ENCODE measurements at regions not wholly inside any gene's neighbourhood (a gene's known extent, or its start where the extent isn't known, plus 50 kb on each side); places are given as distances from the start of the nearest gene placed in this dataset.
"Not testable (repeated sequence)": the region's sequence is repeated elsewhere in the genome, so short reads cannot be mapped to it uniquely, and the experiment has no call there.

- Histone ChIP-seq H3K4me1 (replicated peaks) (no peaks in the 10 kb centered on the region), H3K4me3 (no peak overlapping the region), H3K36me3 (no peaks in the 10 kb centered on the region), H3K27me3 (replicated peaks; ENCODE audit: insufficient read depth) (no peaks in the 10 kb centered on the region), H3K9me3 (no peaks in the 10 kb centered on the region), H3K27ac (no peak overlapping the region)
- intact Hi-C loops (cut with DNase I): no loop called here
- TF ChIP-seq CTCF (IDR thresholded peaks at IDR 0.05) (no peak), POLR2AphosphoS5 (IDR thresholded peaks at IDR 0.05) (no peak)
- WGBS: 65% methylated on average over 11 of the region's 11 CpGs
- DNase-seq (ENCODE audit: low spot score): no peak
These were observed 1133.2 kb upstream of the TMEM132C start for GRCh38 chr12:127133675-127134335.

GRCh38 chr12:127140864-127141484, 1126.0 kb upstream of the TMEM132C start:
- H3K36me3 ChIP-seq; DNase-seq (ENCODE audit: low spot score); H3K4me3 ChIP-seq; H3K27ac ChIP-seq; H3K4me1 ChIP-seq (replicated peaks); intact Hi-C loops (cut with DNase I); H3K9me3 ChIP-seq; H3K27me3 ChIP-seq (replicated peaks; ENCODE audit: insufficient read depth): not testable (repeated sequence)
- 88% methylated on average over 3 of the region's 3 CpGs for WGBS

GRCh38 chr12:127143020-127143419, 1124.0 kb upstream of the TMEM132C start:
- H3K27ac ChIP-seq: no peak overlapping the region
- no peaks in the 10 kb centered on the region for H3K4me1 ChIP-seq (replicated peaks)
- DNase-seq (ENCODE audit: low spot score): no peak
- H3K36me3 ChIP-seq: no peaks in the 10 kb centered on the region
- H3K27me3 ChIP-seq (replicated peaks; ENCODE audit: insufficient read depth): no peaks in the 10 kb centered on the region
- 82% methylated on average over 6 of the region's 6 CpGs for WGBS
- H3K4me3 ChIP-seq: no peak overlapping the region
- intact Hi-C loops (cut with DNase I): no loop called here
- H3K9me3 ChIP-seq: no peaks in the 10 kb centered on the region
- TF ChIP-seq POLR2A (IDR thresholded peaks at IDR 0.05) (no peak), CTCF (IDR thresholded peaks at IDR 0.05) (no peak), POLR2AphosphoS5 (IDR thresholded peaks at IDR 0.05) (no peak)

GRCh38 chr12:127144770-127145169, 1122.2 kb upstream of the TMEM132C start:
- intact Hi-C loops (cut with DNase I): no loop called here
- H3K36me3 ChIP-seq: no peaks in the 10 kb centered on the region
- H3K4me3 ChIP-seq: no peak overlapping the region
- H3K27ac ChIP-seq: no peak overlapping the region
- 69% methylated on average over 5 of the region's 5 CpGs for WGBS
- H3K9me3 ChIP-seq: no peaks in the 10 kb centered on the region
- H3K4me1 ChIP-seq (replicated peaks): no peaks in the 10 kb centered on the region
- no peak for TF ChIP-seq POLR2A (IDR thresholded peaks at IDR 0.05)
- no peak for TF ChIP-seq POLR2AphosphoS5 (IDR thresholded peaks at IDR 0.05)
- TF ChIP-seq CTCF (IDR thresholded peaks at IDR 0.05): no peak
- H3K27me3 ChIP-seq (replicated peaks; ENCODE audit: insufficient read depth): no peaks in the 10 kb centered on the region
- DNase-seq (ENCODE audit: low spot score): no peak

- no peak overlapping the region for H3K27ac ChIP-seq
- H3K9me3 ChIP-seq: no peaks in the 10 kb centered on the region
- WGBS: 28% methylated on average over 6 of the region's 6 CpGs
- no peak for TF ChIP-seq POLR2AphosphoS5 (IDR thresholded peaks at IDR 0.05)
- no peak for TF ChIP-seq CTCF (IDR thresholded peaks at IDR 0.05)
- TF ChIP-seq POLR2A (IDR thresholded peaks at IDR 0.05): no peak
- no peaks in the 10 kb centered on the region for H3K4me1 ChIP-seq (replicated peaks)
- H3K36me3 ChIP-seq: no peaks in the 10 kb centered on the region
- H3K4me3 ChIP-seq: peak overlapping the region; percentile 36 to 37
- no peak for DNase-seq (ENCODE audit: low spot score)
- intact Hi-C loops (cut with DNase I): no loop called here
- no peaks in the 10 kb centered on the region for H3K27me3 ChIP-seq (replicated peaks; ENCODE audit: insufficient read depth)
These were observed 1121.6 kb upstream of the TMEM132C start for GRCh38 chr12:127145241-127145928.

All from prostate gland (tissue), 2 donors.